Fibroblast of lung (primary cell): ENCODE measurements at regions not wholly inside any gene's neighbourhood (a gene's known extent, or its start where the extent isn't known, plus 50 kb on each side); places are given as distances from the start of the nearest gene placed in this dataset.

Experiments used
- DNase-seq, 2 donors: peaks; one replicate each; pipeline versions ENCODE4 v3.0.0 to v3.0.0-alpha.2; 2010; ENCODE audit warnings: low read depth in 2 of 2
- H2AFZ ChIP-seq: 2 replicates; pipeline ENCODE4 v1.5.1; 2012; ENCODE audit warnings: low read length, control low read depth, inconsistent platforms
- H3K27ac ChIP-seq: 2 replicates; pipeline ENCODE4 v1.5.1; 2011; ENCODE audit warnings: low read length, control low read depth; ENCODE audit not compliant: insufficient read depth
- H3K27me3 ChIP-seq: 2 replicates; pipeline ENCODE4 v1.5.1; 2011; ENCODE audit warnings: mild to moderate bottlenecking, low read length; ENCODE audit not compliant: control insufficient read depth, insufficient read depth
- H3K36me3 ChIP-seq: 2 replicates; pipeline ENCODE4 v1.5.1; 2011; ENCODE audit warnings: low read length; ENCODE audit not compliant: control insufficient read depth, insufficient read depth
- H3K4me1 ChIP-seq: 2 replicates; pipeline ENCODE4 v1.5.1; 2011; ENCODE audit warnings: low read length; ENCODE audit not compliant: control insufficient read depth, insufficient read depth; ENCODE audit errors: extremely low read depth
- H3K4me2 ChIP-seq: 2 replicates; pipeline ENCODE4 v1.5.1; 2011; ENCODE audit warnings: low read length, control low read depth; ENCODE audit not compliant: insufficient read depth; ENCODE audit errors: extremely low read depth
- H3K4me3 ChIP-seq, 4 experiments: fragments of 200-600 bp in 1 of 4; sonication (generic) in 1 of 4; replicated peaks in 1 of 4; 2 replicates each; pipeline ENCODE4 v1.5.1; 2011 to 2016; ENCODE audit warnings: low read length in 4 of 4, low read depth in 3 of 4, mild to moderate bottlenecking in 3 of 4, control low read depth in 2 of 4, inconsistent platforms in 1 of 4, mixed read lengths in 1 of 4; ENCODE audit not compliant: insufficient read depth in 1 of 4; ENCODE audit errors: control extremely low read depth in 1 of 4
- H3K79me2 ChIP-seq: 2 replicates; pipeline ENCODE4 v1.5.1; 2012; ENCODE audit warnings: mild to moderate bottlenecking, low read length, inconsistent platforms; ENCODE audit not compliant: control insufficient read depth, insufficient read depth
- H3K9ac ChIP-seq: 2 replicates; pipeline ENCODE4 v1.5.1; 2011; ENCODE audit warnings: mild to moderate bottlenecking, low read length, control low read depth; ENCODE audit not compliant: insufficient read depth
- H3K9me3 ChIP-seq: 2 replicates; pipeline ENCODE4 v1.5.1; 2012; ENCODE audit warnings: low read depth, low read length; ENCODE audit not compliant: control insufficient read depth, insufficient read depth
- H4K20me1 ChIP-seq: 2 replicates; pipeline ENCODE4 v1.5.1; 2011; ENCODE audit warnings: low read length; ENCODE audit not compliant: control insufficient read depth, insufficient read depth; ENCODE audit errors: extremely low read depth
- CTCF ChIP-seq, 2 donors: IDR thresholded peaks in 1 of 2; conservative IDR thresholded peaks in 1 of 2; 1 replicate in 1 of 2; 2 replicates in 1 of 2; pipeline ENCODE4 v1.5.1; 2011 to 2012; ENCODE audit warnings: low read length in 2 of 2, control low read depth in 1 of 2, inconsistent platforms in 1 of 2, low read depth in 1 of 2, mild to moderate bottlenecking in 1 of 2
- EZH2 ChIP-seq: IDR thresholded peaks from 2 replicates; pipeline ENCODE4 v1.5.1; 2012; ENCODE audit warnings: low read length, control low read depth, mild to moderate bottlenecking; ENCODE audit errors: missing control alignments

- no peak for DNase-seq
- Histone ChIP-seq H3K9ac (no peak overlapping the region), H3K27me3 (no peaks in the 10 kb centered on the region), H3K36me3 (no peaks in the 10 kb centered on the region), H3K79me2 (no peaks in the 10 kb centered on the region), H4K20me1 (no peaks in the 10 kb centered on the region), H3K9me3 (no peaks in the 10 kb centered on the region), H3K27ac (no peak overlapping the region), H3K4me1 (no peaks in the 10 kb centered on the region), H3K4me3 (no peak overlapping the region), H2AFZ (no peak overlapping the region), H3K4me2 (no peak overlapping the region)
- no peak for TF ChIP-seq EZH2
- TF ChIP-seq CTCF (conservative IDR thresholded peaks at IDR 0.05 in 1 of 2, IDR thresholded peaks at IDR 0.05 in 1 of 2; ENCODE audit: low read depth in 1 of 2, low read length in 2 of 2), result no peak
Measured at GRCh38 chr22:48513929-48514328, 1313.7 kb downstream of the BRD1 start.

- no peaks in the 10 kb centered on the region for H3K9me3 ChIP-seq
- H2AFZ ChIP-seq, result no peak overlapping the region
- no peak overlapping the region for H3K4me3 ChIP-seq
- no peaks in the 10 kb centered on the region for H3K4me1 ChIP-seq
- no peak overlapping the region for H3K9ac ChIP-seq
- TF ChIP-seq CTCF (conservative IDR thresholded peaks at IDR 0.05 in 1 of 2, IDR thresholded peaks at IDR 0.05 in 1 of 2; ENCODE audit: low read depth in 1 of 2, low read length in 2 of 2) (no peak), EZH2 (no peak)
- no peak overlapping the region for H3K27ac ChIP-seq
- no peak overlapping the region for H3K4me2 ChIP-seq
- no peaks in the 10 kb centered on the region for H4K20me1 ChIP-seq
- DNase-seq, result no peak
- H3K27me3 ChIP-seq, result no peaks in the 10 kb centered on the region
- H3K36me3 ChIP-seq, result no peaks in the 10 kb centered on the region
- no peaks in the 10 kb centered on the region for H3K79me2 ChIP-seq
Measured at GRCh38 chr22:48513446-48513845, 1314.2 kb downstream of the BRD1 start.

- Histone ChIP-seq H2AFZ (no peak overlapping the region), H3K9ac (no peak overlapping the region), H3K9me3 (no peaks in the 10 kb centered on the region), H3K4me1 (no peaks in the 10 kb centered on the region), H3K4me2 (no peak overlapping the region), H3K36me3 (no peaks in the 10 kb centered on the region), H4K20me1 (no peaks in the 10 kb centered on the region), H3K79me2 (no peaks in the 10 kb centered on the region), H3K27me3 (no peaks in the 10 kb centered on the region), H3K4me3 (no peak overlapping the region), H3K27ac (no peak overlapping the region)
- TF ChIP-seq EZH2 (no peak), CTCF (conservative IDR thresholded peaks at IDR 0.05 in 1 of 2, IDR thresholded peaks at IDR 0.05 in 1 of 2; ENCODE audit: low read depth in 1 of 2, low read length in 2 of 2) (no peak)
- DNase-seq, result no peak
Measured at GRCh38 chr22:48511781-48512327, 1315.8 kb downstream of the BRD1 start.
